Activated T-cell treated with anti-CD3 and anti-CD28 coated beads for 48 hours (primary cell): ENCODE measurements at regions not wholly inside any gene's neighbourhood (a gene's known extent, or its start where the extent isn't known, plus 50 kb on each side); places are given as distances from the start of the nearest gene placed in this dataset.
"Not testable (repeated sequence)": the region's sequence is repeated elsewhere in the genome, so short reads cannot be mapped to it uniquely, and the experiment has no call there.

Source experiments
- DNase-seq: peaks from one replicate; pipeline ENCODE4 v3.0.0-alpha.2; 2020; ENCODE audit warnings: low read depth

DNA sequence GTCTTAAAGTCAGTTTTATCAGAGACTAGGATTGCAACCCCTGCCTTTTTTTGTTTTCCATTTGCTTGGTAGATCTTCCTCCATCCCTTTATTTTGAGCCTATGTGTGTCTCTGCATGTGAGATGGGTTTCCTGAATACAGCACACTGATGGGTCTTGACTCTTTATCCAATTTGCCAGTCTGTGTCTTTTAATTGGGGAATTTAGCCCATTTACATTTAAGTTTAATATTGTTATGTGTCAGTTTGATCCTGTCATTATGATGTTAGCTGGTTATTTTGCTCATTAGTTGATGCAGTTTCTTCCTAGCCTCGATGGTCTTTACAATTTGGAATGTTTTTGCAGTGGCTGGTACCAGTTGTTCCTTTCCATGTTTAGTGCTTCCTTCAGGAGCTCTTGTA lies 93.3 kb upstream of the GALNT18 start:
- DNase-seq = not testable (repeated sequence)

DNA sequence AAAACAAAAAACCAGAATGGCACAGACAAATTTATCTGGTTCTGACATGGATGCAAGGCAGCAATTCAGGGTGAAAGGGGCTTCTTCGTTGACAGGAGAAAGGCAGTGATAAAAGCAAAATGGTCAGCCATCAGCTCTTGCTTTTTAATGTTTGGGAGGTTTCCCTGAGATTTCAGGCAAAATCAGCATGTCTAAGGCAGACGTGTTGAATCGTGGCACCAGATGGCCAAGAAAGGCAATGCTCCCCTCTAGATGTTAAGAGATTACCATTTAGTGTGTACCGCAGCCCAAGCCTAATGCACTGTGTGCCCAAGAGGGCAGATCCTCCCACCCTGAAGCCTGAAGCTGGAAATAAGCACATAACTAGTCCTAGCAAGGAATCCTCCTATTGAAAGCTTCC lies 88.8 kb upstream of the GALNT18 start:
- DNase-seq = no peak

DNA sequence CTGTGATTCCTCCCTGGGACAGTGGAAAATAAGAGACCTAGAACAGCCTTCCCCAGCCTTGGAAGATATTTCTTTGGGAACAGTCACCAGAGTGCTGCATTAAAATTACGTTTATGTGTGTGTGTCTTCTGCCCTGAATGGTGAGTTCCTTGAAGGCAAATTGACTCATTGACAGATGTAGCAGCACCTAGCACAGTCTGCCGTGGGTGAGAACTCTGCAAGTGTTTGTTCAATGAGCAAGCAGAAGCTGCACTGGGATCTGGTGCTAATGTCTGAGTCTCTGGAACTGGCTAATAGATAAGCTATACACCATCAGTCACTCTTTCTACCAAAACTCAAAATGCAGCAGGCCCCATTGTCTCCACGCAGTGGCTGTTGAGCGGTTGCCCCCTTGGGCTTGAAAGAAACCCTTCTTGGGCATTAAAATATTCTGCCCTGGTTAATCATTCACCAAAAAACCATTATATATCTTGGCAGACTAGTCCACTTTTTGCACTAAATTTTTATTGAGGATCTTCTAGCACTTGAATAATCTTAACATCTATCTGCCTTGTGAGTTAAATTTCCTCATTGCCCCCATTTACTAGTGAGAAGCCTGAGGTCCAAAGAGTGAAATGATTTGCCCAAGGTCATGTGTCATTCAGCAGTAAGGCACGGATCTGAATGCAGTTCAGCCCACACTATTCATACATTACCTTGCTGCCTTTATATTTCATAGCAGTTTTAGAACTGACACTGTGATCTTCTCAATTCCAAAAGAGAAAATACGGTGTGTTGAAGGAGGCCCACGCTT lies 87.8 kb upstream of the GALNT18 start:
- DNase-seq = no peak

DNA sequence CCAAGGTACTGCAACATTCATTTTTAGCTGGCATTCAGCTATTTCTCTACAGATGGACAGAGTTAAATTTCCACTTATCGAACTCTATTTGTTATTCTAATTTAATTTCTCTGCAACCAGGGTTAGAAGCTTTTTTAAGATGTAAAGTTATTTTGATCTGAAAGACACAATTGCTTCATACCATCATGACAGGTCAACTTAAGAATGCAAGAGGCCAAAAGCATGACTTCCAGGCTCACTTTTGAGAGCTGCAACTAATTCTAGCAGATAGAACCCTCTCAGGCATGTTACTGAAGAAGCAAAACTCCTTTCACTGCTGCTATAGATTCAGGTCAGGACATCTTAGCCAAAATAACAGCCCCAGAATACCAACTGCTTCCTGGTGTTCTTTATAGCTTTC lies 86.5 kb upstream of the GALNT18 start:
- DNase-seq = no peak

DNA sequence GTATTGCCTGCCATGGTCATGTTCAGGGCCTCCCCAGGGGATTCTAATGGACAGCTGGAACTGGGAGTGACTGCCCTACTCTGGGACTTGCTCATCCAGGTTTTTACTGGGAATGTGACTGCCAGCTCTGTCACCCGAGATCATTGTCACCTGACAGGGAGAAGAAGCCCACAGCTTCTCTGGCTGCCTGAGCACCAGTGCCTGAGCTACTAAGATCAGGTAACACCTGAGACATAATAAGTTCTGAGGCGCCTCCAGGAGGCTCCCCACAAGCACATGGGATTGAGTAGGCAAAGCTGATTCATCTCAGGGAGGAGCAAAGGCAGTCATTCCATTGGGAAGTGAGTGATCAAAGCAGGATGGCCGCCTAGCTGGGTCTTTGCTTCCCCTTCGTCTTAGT lies 84.2 kb upstream of the GALNT18 start:
- no peak for DNase-seq

DNA sequence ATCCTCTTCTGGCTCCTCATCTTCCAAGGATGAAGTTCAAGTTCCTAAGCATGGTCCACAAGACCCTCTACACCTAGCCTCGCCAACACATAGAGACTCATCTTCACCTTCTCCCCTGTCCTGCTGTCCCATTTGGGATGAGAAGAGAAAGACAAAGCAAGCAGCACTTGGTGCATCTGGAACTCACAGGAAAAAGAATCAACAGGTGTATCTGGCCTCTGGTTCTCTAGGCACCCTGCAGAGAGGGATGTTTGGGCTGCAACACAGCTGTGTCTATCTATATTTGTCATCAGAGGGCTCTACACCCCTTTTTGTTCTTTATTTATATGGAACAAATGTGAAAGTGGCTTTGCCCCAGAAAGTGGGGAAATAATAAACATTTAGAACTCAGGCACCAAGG lies 82.1 kb upstream of the GALNT18 start:
- DNase-seq = no peak

DNA sequence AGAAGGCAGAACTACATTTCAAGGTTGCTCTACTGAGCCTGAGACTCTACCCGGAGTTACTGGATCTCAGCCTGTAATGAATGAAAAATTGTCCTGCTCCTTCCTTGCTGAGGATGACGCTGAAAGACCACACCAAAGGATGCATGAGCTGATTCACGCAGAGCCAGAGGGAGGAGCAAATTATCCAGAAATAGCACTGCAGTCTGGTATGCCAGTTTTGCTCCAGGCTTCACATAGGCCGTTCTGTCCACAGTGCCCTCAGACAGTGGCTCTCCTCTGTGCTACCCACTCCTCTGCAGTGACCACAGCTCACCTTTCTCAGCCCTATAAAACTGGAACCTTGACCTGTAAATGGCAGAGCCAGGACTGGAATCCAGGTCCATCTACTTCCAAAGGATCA lies 79.3 kb upstream of the GALNT18 start:
- DNase-seq = no peak

DNA sequence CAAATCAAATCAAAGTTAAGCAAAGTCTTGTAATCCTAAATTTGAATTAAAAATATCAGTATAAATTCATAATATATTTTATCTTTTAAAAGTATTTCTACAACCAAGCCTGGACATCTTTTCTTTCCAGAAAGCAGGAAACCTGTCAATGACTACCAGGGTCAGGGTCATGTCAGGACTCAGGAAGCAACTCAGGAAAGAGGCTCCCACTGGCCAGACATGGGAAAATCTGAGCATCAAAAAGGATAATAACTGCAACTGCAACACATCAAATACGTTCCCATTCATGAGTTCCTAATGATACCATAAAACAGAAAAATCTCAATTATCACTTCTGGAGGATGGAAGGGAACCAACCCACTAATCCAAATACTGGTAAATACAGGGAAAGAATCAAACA lies 76.0 kb upstream of the GALNT18 start:
- DNase-seq = no peak

DNA sequence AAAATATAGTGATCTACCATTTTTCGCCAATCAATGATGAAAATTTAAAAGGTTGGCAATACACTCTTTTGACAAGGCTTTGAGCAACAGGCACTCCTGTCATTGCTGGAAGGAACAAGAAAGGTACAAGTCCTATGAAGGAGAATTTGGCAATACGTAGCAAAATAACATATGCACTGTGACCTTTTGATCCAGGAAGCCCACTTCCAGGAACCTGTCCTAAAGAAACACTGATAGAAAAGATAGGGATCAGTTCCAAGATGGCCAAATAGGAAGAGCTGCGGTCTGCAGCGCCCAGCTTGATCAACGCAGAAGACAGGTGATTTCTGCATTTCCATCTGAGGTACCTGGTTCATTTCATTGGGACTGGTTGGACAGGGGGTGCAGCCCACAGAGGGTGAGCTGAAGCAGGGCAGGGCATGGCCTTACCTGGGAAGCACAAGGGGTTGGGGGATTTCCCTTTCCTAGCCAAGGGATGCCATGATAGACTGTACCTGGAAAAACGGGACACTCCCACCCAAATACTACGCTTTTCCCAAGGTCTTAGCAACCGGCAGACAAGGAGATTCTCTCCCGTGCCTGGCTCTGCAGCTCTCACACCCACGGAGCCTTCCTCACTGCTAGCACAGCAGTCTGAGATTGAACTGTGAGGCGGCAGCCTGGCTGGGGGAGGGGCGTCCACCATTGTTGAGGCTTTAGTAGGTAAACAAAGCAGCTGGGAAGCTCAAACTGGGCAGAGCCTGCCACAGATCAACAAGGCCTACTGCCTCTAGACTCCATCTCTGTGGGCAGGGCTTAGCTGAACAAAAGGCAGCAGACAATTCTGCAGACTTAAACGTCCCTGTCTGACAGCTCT lies 69.7 kb upstream of the GALNT18 start:
- DNase-seq = no peak

DNA sequence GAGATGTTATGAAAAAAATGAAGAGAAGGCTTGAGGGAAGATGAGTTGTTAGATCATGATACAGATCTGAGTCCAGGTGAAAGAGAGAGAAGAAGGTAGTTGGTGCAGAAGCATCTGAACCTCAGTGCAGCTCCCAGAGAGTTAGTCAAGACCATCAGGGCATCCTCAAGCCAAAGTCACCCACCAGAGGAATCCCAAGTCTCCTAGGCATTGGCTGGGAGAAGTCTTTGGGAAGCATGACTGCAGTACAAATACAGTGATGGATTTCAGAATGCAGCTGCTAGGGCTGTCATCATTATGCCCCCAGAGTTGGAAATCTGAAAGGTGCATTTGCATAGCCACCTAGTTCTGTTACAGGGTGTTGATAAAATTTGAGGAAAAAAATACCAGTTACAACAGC lies 59.7 kb upstream of the GALNT18 start:
- DNase-seq = no peak

DNA sequence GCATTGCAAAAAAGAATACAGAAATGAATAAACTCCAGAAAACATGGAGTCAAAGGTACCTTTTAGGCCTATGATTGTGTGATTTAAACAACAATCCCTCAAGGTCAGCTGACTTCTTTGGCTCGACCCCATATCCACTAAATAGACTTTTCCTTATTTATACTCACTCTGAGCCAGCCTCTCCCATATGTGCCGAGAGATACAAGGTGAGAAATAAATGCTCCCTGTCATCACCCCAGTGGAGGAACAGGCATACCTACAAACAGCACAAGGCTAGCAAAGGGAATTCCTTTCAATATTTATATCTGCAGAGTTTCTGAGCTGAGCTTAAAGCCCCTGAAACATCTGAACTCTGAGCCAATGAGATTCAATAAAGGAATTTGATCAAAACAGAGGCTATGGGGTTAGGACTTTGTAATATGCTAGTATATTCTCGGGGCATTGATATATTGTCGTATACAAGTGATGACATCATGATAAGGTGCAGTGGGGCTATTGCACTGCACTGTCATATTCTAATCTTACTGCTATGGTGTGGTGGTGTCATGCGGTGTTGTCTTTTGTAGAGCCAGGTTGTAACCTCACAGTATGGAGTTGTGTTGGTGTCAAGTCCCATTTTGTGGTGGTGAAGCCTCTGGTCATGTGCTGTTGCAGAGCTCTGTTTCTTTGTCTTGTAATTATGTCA lies 56.0 kb upstream of the GALNT18 start:
- DNase-seq = no peak

DNA sequence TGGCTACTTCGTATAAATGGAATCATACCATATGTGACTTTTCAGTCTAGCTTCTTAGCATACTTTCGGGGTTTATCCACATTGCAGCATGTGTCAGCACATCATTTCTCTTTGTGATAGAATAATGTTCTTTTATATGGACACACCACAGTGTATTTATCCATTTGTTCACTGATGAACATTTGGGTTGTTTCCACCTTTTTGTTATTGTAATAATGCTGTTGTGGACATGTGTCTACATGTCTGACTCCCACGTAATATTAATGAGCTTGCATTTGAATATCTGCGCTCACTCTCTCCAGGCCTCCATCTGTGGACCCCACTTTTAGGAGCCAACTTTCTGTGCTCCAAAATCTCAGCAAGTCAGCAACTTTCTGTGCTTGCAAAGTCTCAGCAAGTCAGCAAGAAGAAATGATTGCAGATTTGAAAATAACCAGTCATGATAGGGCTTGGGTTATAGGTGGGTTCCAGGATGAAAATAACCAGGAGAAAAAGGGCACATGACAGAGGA lies 53.9 kb upstream of the GALNT18 start:
- DNase-seq = no peak

DNA sequence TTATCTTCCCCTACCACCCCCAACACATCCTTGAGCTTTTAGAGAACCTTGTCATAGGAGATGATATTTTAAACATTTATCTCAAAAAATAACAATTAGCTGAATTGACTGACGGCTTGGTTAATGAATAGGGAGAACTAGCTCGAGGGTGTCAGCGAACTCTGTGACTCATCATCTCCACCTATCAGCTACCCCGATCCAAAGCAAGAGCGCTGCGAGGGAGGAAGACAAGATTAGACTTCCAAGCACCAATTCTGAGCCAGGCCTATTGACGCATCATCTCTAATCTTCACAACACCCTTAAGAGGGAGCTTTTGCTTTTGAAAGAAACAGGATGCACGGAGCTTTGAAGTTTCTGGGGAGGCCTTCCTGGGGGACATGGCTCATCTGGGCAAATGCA lies 51.0 kb upstream of the GALNT18 start:
- no peak for DNase-seq

DNA sequence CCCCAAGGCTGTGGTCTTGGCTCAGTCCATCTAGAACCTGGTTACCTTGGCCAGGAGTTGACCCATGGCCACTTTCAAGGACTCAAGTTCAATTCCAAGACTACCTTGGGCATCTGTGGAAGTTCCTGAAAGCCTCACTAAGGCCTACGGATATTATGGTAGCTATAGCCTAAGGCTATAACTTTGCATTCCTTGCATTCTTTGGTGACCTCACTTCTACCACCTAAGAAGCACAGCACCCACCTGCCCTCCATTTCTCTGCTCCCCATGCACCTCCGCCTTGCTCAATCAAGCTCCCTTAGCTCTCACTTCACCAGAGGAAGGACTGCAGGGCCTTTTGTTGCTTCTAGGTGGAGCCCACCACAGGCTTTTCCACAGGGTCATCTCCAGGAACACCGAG lies 50.3 kb upstream of the GALNT18 start:
- no peak for DNase-seq
